Psoas muscle (tissue), 7 donors: ENCODE measurements at regions not wholly inside any gene's neighbourhood (a gene's known extent, or its start where the extent isn't known, plus 50 kb on each side); places are given as distances from the start of the nearest gene placed in this dataset.

ENCODE experiments used
- ATAC-seq, 4 donors: fragments of 200-7000 bp; cut with Tn5 transposase; one replicate each; pipeline ENCODE4 v1.9.1; 2020; ENCODE audit warnings: moderate library complexity in 3 of 4, mild to moderate bottlenecking in 2 of 4
- DNase-seq, 2 donors: peaks; one replicate each; pipeline ENCODE4 v3.0.0-alpha.2; 2020
- H3K27ac ChIP-seq: fragments of 200-600 bp; one replicate; pipeline ENCODE4 v1.8.0; 2022
- H3K27me3 ChIP-seq, 3 donors: fragments of 200-600 bp in 1 of 3; one replicate each; pipeline versions ENCODE4 v1.6.1 to v1.8.0; 2013 to 2022; ENCODE audit warnings: low read length in 2 of 3, mild to moderate bottlenecking in 2 of 3, moderate library complexity in 1 of 3; ENCODE audit not compliant: insufficient read depth in 3 of 3
- H3K36me3 ChIP-seq, 2 donors: fragments of 200-600 bp in 1 of 2; one replicate each; pipeline versions ENCODE4 v1.6.1 to v1.8.0; 2013 to 2022; ENCODE audit warnings: low read depth in 1 of 2, mild to moderate bottlenecking in 1 of 2, moderate library complexity in 1 of 2; ENCODE audit not compliant: insufficient read depth in 1 of 2
- H3K4me1 ChIP-seq: fragments of 200-600 bp; one replicate; pipeline ENCODE4 v1.8.0; 2022
- H3K4me3 ChIP-seq: fragments of 200-600 bp; one replicate; pipeline ENCODE4 v1.8.0; 2022; ENCODE audit warnings: mild to moderate bottlenecking
- H3K9me3 ChIP-seq: fragments of 200-600 bp; one replicate; pipeline ENCODE4 v1.8.0; 2022
- CTCF ChIP-seq: fragments of 200-600 bp; IDR thresholded peaks from one replicate; pipeline ENCODE4 v1.8.0; 2022; ENCODE audit warnings: antibody characterized with exemption
- WGBS, 3 donors: extraction: QIAGEN DNeasy Blood & Tissue Kit; methylation state at CpG; one replicate each; pipeline versions ENCODE4 v1.1.6 to v1.1.7; 2013; 5-methylcytosine and 5-hydroxymethylcytosine counted together
- intact Hi-C, 2 donors: fragments of 100-400 bp; cut with DNase I; formaldehyde crosslinking; loops; one replicate each; pipeline versions ENCODE4 v1.11.0 to v1.14.2; 2022
- donor health status: healthy with polysubstance abuse.
- donor health status: DM: no; HTN: no; CAD: no; lungs with moderate emphysema.
- donor health status: Bipolar disorder and iron deficiency.
- donor health status: healthy.
- donor health status: DM: yes; HTN: yes; CAD: no.
- donor health status: DM: no; HTN: no; CAD: no.
- donor health status: DM: yes; HTN: yes; CAD: no.

GRCh38 chr7:36019538-36019937 is 133.5 kb upstream of the EEPD1 start:
- no peak for TF ChIP-seq CTCF
- intact Hi-C loops = no loop called here
- no peak for DNase-seq
- WGBS, 3 donors = 98 to 99% (median 98%) methylated on average over 4 of the region's 4 CpGs
- Histone ChIP-seq H3K4me1 (peaks cover 7% of the 10 kb centered on the region), H3K4me3 (no peak overlapping the region), H3K27ac (no peak overlapping the region), H3K9me3 (no peaks in the 10 kb centered on the region), H3K36me3 (no peaks in the 10 kb centered on the region), H3K27me3 (no peaks in the 10 kb centered on the region)
- no peak for ATAC-seq

- Histone ChIP-seq H3K4me1 (peaks cover 7% of the 10 kb centered on the region), H3K9me3 (no peaks in the 10 kb centered on the region), H3K36me3 (no peaks in the 10 kb centered on the region), H3K27me3 (no peaks in the 10 kb centered on the region), H3K4me3 (no peak overlapping the region), H3K27ac (no peak overlapping the region)
- 87 to 90% (median 87%) methylated on average over 7 of the region's 7 CpGs for WGBS, 3 donors
- intact Hi-C loops = no loop called here
- DNase-seq = no peak
- no peak for TF ChIP-seq CTCF
- no peak for ATAC-seq
These were observed 133.1 kb upstream of the EEPD1 start for GRCh38 chr7:36019980-36020379.

GRCh38 chr7:36021367-36021766 is 131.7 kb upstream of the EEPD1 start:
- no peaks in the 10 kb centered on the region for H3K36me3 ChIP-seq
- WGBS, 3 donors = 64 to 73% (median 69%) methylated on average over 5 of the region's 5 CpGs
- no peak overlapping the region for H3K27ac ChIP-seq
- intact Hi-C loops = loop anchor here in 1 of 2 donors (1.0 kb wide), 1 partner anchor 270 kb away; no protein-coding TSS in a partner anchor
- H3K9me3 ChIP-seq = no peaks in the 10 kb centered on the region
- peaks cover 7% of the 10 kb centered on the region for H3K4me1 ChIP-seq
- TF ChIP-seq CTCF = peak; percentile 41
- DNase-seq = no peak
- H3K4me3 ChIP-seq = no peak overlapping the region
- H3K27me3 ChIP-seq = no peaks in the 10 kb centered on the region
- peak; percentile 58 to 91 (median 78) for ATAC-seq

GRCh38 chr7:36021917-36022550 is 131.0 kb upstream of the EEPD1 start:
- WGBS, 3 donors = 30 to 40% (median 31%) methylated on average over 11 of the region's 11 CpGs
- Histone ChIP-seq H3K27ac (no peak overlapping the region), H3K9me3 (no peaks in the 10 kb centered on the region), H3K27me3 (no peaks in the 10 kb centered on the region), H3K36me3 (no peaks in the 10 kb centered on the region), H3K4me3 (no peak overlapping the region), H3K4me1 (peaks cover 7% of the 10 kb centered on the region)
- ATAC-seq (peak; percentile 17 to 75 (median 46)), DNase-seq (peak in 1 of 2 donors; percentile 34)
- intact Hi-C loops = loop anchor here (1.0 to 2.0 kb wide), 2 partner anchors 269 kb away; no protein-coding TSS in a partner anchor
- no peak for TF ChIP-seq CTCF
